T-helper 1 cell treated with Interleukin-12 subunit alpha and Interleukin-12 subunit beta and Interleukin-4 antibody, amounts not matched to agents 30 μg/mL and 1 μg/mL, for 36 hours (primary cell): ENCODE measurements at regions not wholly inside any gene's neighbourhood (a gene's known extent, or its start where the extent isn't known, plus 50 kb on each side); places are given as distances from the start of the nearest gene placed in this dataset.

Experiments used
- H3K27ac Mint-ChIP-seq: one replicate; pipeline ENCODE4 v1.8.0; 2021; ENCODE audit warnings: mild to moderate bottlenecking, mixed read lengths
- H3K27me3 Mint-ChIP-seq: one replicate; pipeline ENCODE4 v1.8.0; 2021; ENCODE audit warnings: low read depth, mixed read lengths
- H3K36me3 Mint-ChIP-seq: one replicate; pipeline ENCODE4 v1.8.0; 2021; ENCODE audit warnings: low read depth, mixed read lengths
- H3K4me1 Mint-ChIP-seq: one replicate; pipeline ENCODE4 v1.8.0; 2021; ENCODE audit warnings: low read depth, mixed read lengths
- H3K4me3 Mint-ChIP-seq: one replicate; pipeline ENCODE4 v1.8.0; 2021; ENCODE audit warnings: mild to moderate bottlenecking, moderate library complexity, mixed read lengths
- H3K9me3 Mint-ChIP-seq: one replicate; pipeline ENCODE4 v1.8.0; 2021; ENCODE audit warnings: mixed read lengths

DNA sequence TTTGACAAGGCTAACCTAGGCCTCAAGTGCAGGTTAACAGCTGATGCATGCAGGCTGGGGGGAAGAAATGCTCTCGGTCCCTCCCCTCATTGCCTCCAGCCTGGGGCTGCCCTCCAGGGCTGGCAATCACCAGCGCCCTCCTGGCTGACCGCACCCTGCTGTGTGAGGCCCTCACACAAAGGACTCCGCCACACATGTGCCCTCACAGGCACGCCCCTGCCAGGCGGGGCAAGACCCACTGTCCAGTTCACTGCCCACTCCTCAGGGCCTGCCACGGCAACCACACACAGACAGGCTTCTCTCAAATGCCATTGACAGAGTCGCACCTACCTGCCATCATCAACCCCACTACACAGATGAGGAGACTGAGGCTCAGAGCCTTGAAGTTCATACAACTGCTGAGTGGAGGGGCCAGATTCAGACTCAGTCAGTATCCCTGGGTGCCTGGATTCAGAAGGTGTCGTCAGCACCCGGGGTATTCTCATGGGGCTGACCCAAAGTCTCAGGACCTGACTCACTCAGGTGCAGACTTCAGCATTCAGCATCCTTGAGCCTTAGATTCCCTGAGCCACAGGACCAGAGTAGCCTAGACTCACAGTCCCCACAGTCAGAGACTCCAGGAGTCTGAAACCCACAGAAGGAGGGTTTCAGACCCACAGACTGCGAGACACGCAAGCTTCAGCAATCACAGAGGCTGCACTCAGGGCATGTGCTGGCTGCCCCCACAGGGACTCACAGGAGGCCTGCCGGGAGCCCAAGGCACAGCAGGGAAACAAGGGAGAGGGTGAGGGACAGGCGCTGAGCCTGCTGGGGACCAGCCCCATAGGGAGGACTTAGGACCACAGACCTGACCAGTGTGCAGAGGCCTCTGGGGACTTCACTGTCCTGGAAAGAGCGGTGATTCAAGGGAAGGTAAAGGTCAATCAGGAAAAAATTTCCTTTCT is 458.0 kb downstream of the MATN1 start:
- H3K4me1 Mint-ChIP-seq = no peaks in the 10 kb centered on the region
- H3K36me3 Mint-ChIP-seq = no peaks in the 10 kb centered on the region
- H3K27ac Mint-ChIP-seq = no peak overlapping the region
- no peaks in the 10 kb centered on the region for H3K9me3 Mint-ChIP-seq
- H3K4me3 Mint-ChIP-seq = no peak overlapping the region
- no peaks in the 10 kb centered on the region for H3K27me3 Mint-ChIP-seq

GRCh38 chr1:30264672-30265025 is 458.7 kb downstream of the MATN1 start:
- H3K27ac Mint-ChIP-seq = no peak overlapping the region
- peaks cover 3% of the 10 kb centered on the region for H3K27me3 Mint-ChIP-seq
- no peaks in the 10 kb centered on the region for H3K36me3 Mint-ChIP-seq
- no peak overlapping the region for H3K4me3 Mint-ChIP-seq
- H3K9me3 Mint-ChIP-seq = no peaks in the 10 kb centered on the region
- no peaks in the 10 kb centered on the region for H3K4me1 Mint-ChIP-seq

DNA sequence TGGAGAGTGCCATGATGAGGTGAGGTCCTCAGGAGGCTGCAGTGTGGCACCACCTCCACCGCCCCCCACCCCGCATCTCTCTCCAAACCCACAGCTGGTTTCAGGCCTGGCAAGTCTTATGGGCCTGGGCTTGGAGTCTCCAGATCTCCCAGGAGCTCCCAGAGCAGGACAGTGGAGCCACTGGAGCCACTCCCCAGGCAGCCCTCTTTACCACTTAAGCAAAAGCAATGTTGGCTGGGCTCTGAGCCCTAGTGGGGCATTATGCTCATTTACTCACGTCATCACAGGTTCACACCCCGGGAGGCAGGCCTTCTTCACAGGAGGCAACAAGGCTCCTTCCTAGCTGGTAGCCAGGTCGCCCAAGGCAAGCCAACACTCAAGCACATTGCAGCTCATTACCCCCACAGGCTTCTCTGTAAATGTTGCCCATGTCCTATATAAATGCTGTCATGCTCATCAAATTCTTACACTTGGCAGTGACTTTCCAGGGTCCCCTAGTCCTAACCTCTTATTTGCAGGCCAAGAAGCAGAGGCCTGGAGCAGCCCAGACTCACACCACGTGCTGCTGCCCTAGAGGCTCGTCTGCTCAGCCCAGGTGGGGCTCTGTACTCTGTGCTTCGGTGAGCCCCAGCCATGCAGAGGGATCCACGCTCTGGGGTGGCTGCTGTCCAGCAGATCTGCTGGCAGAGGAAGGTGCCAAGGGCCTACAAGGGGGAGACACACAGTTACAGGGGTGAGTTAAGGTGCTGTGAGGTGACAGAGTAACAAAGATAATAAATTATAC is 459.3 kb downstream of the MATN1 start:
- Mint-ChIP-seq H3K27me3 (peaks cover 8% of the 10 kb centered on the region), H3K9me3 (no peaks in the 10 kb centered on the region), H3K36me3 (no peaks in the 10 kb centered on the region), H3K27ac (no peak overlapping the region), H3K4me1 (no peaks in the 10 kb centered on the region), H3K4me3 (no peak overlapping the region)

DNA sequence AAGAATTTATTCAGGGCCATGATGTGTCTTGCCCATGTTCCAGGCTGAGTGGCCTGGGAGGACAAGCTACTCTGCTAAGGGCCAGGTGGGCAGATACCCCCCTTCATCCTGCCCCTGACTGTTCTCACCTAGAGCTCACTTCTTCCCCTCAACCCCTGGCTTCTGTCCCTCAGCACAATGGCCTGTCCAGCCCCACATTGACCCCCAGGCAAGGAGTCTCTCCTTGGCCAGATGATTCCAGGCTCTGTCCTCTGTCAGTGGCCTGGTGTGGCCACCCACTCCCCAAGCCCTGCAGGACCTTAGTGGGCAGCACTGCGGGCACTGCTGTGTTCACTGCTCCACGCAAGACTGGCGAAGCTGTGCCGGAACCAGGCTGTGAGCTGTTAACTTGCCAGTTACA is 460.0 kb downstream of the MATN1 start:
- Mint-ChIP-seq H3K27ac (no peak overlapping the region), H3K4me3 (no peak overlapping the region), H3K36me3 (no peaks in the 10 kb centered on the region), H3K27me3 (peaks cover 13% of the 10 kb centered on the region), H3K4me1 (no peaks in the 10 kb centered on the region), H3K9me3 (no peaks in the 10 kb centered on the region)

- Mint-ChIP-seq H3K4me3 (no peak overlapping the region), H3K9me3 (no peaks in the 10 kb centered on the region), H3K27ac (no peak overlapping the region), H3K27me3 (peaks cover 14% of the 10 kb centered on the region), H3K36me3 (no peaks in the 10 kb centered on the region), H3K4me1 (no peaks in the 10 kb centered on the region)
These were observed 461.2 kb downstream of the MATN1 start for GRCh38 chr1:30262158-30262557.

- H3K36me3 Mint-ChIP-seq = no peaks in the 10 kb centered on the region
- no peak overlapping the region for H3K4me3 Mint-ChIP-seq
- no peak overlapping the region for H3K27ac Mint-ChIP-seq
- H3K27me3 Mint-ChIP-seq = peaks cover 14% of the 10 kb centered on the region
- no peaks in the 10 kb centered on the region for H3K9me3 Mint-ChIP-seq
- H3K4me1 Mint-ChIP-seq = no peaks in the 10 kb centered on the region
These were observed 463.1 kb downstream of the MATN1 start for GRCh38 chr1:30260318-30260717.

- Mint-ChIP-seq H3K27me3 (peaks cover 14% of the 10 kb centered on the region), H3K9me3 (no peaks in the 10 kb centered on the region), H3K4me3 (no peak overlapping the region), H3K4me1 (no peaks in the 10 kb centered on the region), H3K36me3 (no peaks in the 10 kb centered on the region), H3K27ac (no peak overlapping the region)
These were observed 463.8 kb downstream of the MATN1 start for GRCh38 chr1:30259631-30260030.

DNA sequence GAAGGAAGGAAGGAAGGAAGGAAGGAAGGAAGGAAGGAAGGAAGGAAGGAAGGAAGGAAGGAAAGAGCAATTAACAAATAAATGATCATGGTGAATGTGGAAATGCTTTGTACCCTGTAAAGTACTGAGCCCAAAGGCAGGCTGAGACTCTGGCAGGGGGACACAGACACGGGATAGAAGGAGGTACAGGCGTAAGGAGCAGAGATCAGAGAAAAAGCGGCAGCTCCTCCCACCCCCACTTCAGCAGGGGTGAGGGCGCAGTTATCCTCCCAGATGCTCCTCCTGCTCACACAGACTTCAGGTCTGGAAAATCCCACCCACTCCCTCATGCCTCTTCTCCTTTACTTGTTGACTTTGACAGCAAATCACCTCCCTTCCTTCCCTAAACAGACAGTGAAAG is 464.5 kb downstream of the MATN1 start:
- Mint-ChIP-seq H3K27me3 (peaks cover 14% of the 10 kb centered on the region), H3K4me3 (no peak overlapping the region), H3K27ac (no peak overlapping the region), H3K9me3 (no peaks in the 10 kb centered on the region), H3K36me3 (no peaks in the 10 kb centered on the region), H3K4me1 (no peaks in the 10 kb centered on the region)

DNA sequence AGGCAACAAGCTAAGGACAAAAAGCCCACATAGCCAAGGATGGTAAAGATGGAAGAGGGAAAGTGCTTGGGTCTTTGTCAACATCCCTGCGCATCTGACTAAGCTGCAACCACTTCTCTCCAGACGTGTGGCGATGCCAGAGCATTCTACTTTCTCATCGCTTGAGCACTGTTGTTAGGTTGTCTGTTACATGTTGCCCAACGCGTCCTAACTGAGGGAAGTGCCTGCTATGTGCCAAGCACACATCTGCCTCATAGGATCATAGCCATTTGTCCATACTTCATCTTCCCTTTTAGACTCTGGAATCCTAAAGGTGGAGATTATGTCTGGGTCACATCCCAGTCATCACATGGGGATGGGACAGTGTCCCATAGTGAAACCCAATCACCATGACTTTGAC is 464.9 kb downstream of the MATN1 start:
- Mint-ChIP-seq H3K27me3 (peaks cover 14% of the 10 kb centered on the region), H3K9me3 (no peaks in the 10 kb centered on the region), H3K4me1 (no peaks in the 10 kb centered on the region), H3K4me3 (no peak overlapping the region), H3K27ac (no peak overlapping the region), H3K36me3 (no peaks in the 10 kb centered on the region)

DNA sequence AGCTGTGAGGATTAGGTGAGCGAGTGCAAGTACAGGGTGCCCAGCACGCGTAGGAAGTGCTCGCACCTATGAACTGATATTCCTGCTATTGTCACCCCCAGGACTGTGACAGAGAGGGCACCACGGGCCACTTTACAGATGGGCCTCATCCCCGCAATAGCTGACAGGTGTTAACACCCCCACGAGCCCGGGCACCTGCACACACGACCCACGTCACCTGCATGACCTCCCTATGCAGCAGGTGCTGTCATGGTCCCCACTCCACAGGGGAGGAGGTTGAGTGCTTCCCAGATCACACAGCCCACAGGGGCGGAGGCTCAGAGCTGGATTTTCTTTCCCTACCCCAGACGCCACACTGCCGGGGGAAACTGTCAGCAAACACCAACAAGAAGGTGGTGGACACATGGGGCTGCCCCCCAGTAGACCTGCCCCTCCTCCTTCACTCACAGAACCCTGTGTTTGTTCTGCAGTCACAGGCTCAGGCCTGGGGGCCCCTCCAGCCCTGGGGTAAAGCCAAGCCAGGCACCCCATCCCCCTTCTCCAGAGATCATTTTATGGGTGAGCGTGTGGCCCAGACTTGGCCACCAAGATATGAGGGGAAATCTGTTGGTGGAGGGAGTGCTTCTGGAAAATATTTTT is 465.5 kb downstream of the MATN1 start:
- H3K4me1 Mint-ChIP-seq = no peaks in the 10 kb centered on the region
- peaks cover 14% of the 10 kb centered on the region for H3K27me3 Mint-ChIP-seq
- H3K4me3 Mint-ChIP-seq = no peak overlapping the region
- H3K36me3 Mint-ChIP-seq = no peaks in the 10 kb centered on the region
- no peak overlapping the region for H3K27ac Mint-ChIP-seq
- no peaks in the 10 kb centered on the region for H3K9me3 Mint-ChIP-seq

GRCh38 chr1:30257322-30257721 is 466.1 kb downstream of the MATN1 start:
- peaks cover 14% of the 10 kb centered on the region for H3K27me3 Mint-ChIP-seq
- no peaks in the 10 kb centered on the region for H3K4me1 Mint-ChIP-seq
- no peaks in the 10 kb centered on the region for H3K36me3 Mint-ChIP-seq
- no peak overlapping the region for H3K27ac Mint-ChIP-seq
- H3K9me3 Mint-ChIP-seq = no peaks in the 10 kb centered on the region
- H3K4me3 Mint-ChIP-seq = no peak overlapping the region

- Mint-ChIP-seq H3K27me3 (peaks cover 14% of the 10 kb centered on the region), H3K9me3 (no peaks in the 10 kb centered on the region), H3K36me3 (no peaks in the 10 kb centered on the region), H3K4me1 (no peaks in the 10 kb centered on the region), H3K27ac (no peak overlapping the region), H3K4me3 (no peak overlapping the region)
These were observed 466.5 kb downstream of the MATN1 start for GRCh38 chr1:30256911-30257310.

DNA sequence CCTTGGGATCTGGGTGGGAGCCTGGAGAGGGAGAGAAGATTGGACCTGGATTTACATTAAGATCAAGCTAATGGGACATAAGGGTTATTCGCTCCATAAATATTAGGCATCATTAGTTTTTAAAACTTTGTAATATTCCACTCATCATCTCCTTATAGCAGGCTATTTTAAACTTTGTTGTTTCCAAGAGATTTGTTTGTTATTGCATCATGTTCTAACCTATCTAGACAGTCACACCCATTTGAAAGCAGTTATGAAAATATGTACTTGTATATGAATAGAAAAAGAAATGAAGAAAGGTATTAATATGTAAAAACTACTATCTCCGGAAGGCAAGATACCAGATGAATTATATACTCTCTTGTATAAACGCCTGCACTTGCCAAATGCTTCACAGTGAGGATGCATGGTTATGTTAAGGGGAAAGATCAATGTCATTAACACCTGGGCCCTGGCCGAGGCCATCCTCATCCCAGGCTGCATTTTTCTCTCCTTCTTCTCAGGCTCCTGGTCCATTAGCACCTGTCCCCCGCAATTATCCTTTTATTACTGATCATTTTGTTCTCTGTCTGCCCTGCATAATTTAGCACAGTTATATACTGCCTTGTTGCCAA is 468.2 kb downstream of the MATN1 start:
- Mint-ChIP-seq H3K27ac (no peak overlapping the region), H3K27me3 (peaks cover 14% of the 10 kb centered on the region), H3K36me3 (no peaks in the 10 kb centered on the region), H3K4me3 (no peak overlapping the region), H3K4me1 (no peaks in the 10 kb centered on the region), H3K9me3 (no peaks in the 10 kb centered on the region)

- no peak overlapping the region for H3K27ac Mint-ChIP-seq
- no peaks in the 10 kb centered on the region for H3K4me1 Mint-ChIP-seq
- H3K9me3 Mint-ChIP-seq = no peaks in the 10 kb centered on the region
- H3K4me3 Mint-ChIP-seq = no peak overlapping the region
- no peaks in the 10 kb centered on the region for H3K36me3 Mint-ChIP-seq
- peaks cover 6% of the 10 kb centered on the region for H3K27me3 Mint-ChIP-seq
These were observed 469.5 kb downstream of the MATN1 start for GRCh38 chr1:30253807-30254440.
